K562 (cell line): ENCODE measurements at regions not wholly inside any gene's neighbourhood (a gene's known extent, or its start where the extent isn't known, plus 50 kb on each side); places are given as distances from the start of the nearest gene placed in this dataset.

ENCODE experiments used
- ATAC-seq: fragments of 200-7000 bp; cut with Tn5 transposase; 3 replicates; pipeline ENCODE4 v1.9.1; 2020; ENCODE audit warnings: moderate library complexity
- BruUV-seq: library from RNA; stranded (reverse); fragments of 400-500 nt; replicated peaks from 2 replicates; lab custom pipeline; 2021; lab: Mats Ljungman, UMichigan
- CTCF ChIA-PET: fragments of 300-600 bp; formaldehyde crosslinking; extraction: SDS; loops from one replicate; lab custom pipeline; 2021; ENCODE audit warnings: low intra/inter-chr PET ratio; lab: Yijun Ruan, JAX
- POLR2A ChIA-PET: fragments of 300-600, 350-650 bp; sonication (Branson Sonifier 250); formaldehyde crosslinking; extraction: SDS; loops from one replicate; lab custom pipeline; 2021; ENCODE audit warnings: antibody characterized with exemption, inconsistent platforms; lab: Yijun Ruan, JAX
- DNase-seq, 4 experiments: peaks; one replicate each; pipeline versions ENCODE4 v3.0.0 to v3.0.0-alpha.2; 2011 to 2018; ENCODE audit warnings: low spot score in 3 of 4, mixed read lengths in 3 of 4; ENCODE audit errors: extremely low read depth in 1 of 4
- FAIRE-seq: peaks from 2 replicates; lab custom pipeline; 2011; peaks lifted over from hg19 to GRCh38; lab: Jason Lieb, UNC
- H2AFZ ChIP-seq: 2 replicates; pipeline ENCODE4 v1.6.0; 2011; ENCODE audit warnings: low read depth, low read length, control low read depth, inconsistent platforms
- H3K27ac ChIP-seq: fragments of 200-600 bp; 3 replicates; pipeline ENCODE4 v1.8.0; 2011; ENCODE audit warnings: low read depth, mild to moderate bottlenecking, control low read depth, inconsistent platforms, low read length, moderate library complexity, mixed read lengths; ENCODE audit errors: extremely low read depth
- H3K27me3 ChIP-seq, 2 experiments: fragments of 300-600 bp in 1 of 2; 2 replicates in 1 of 2; 3 replicates in 1 of 2; pipeline versions ENCODE4 v1.6.0 to v1.8.0; 2011; ENCODE audit warnings: inconsistent platforms in 2 of 2, low read length in 2 of 2, mild to moderate bottlenecking in 1 of 2, mixed read lengths in 1 of 2, moderate library complexity in 1 of 2; ENCODE audit not compliant: control insufficient read depth in 2 of 2, insufficient read depth in 2 of 2
- H3K36me3 ChIP-seq: fragments of 300-600 bp; 3 replicates; pipeline ENCODE4 v1.8.0; 2011; ENCODE audit warnings: mild to moderate bottlenecking, low read length, inconsistent platforms; ENCODE audit not compliant: control insufficient read depth, insufficient read depth
- H3K4me1 ChIP-seq, 2 experiments: fragments of 200-600 bp in 1 of 2; replicated peaks in 1 of 2; 2 replicates in 1 of 2; 3 replicates in 1 of 2; pipeline versions ENCODE4 v1.5.1 to v1.8.0; 2011; ENCODE audit warnings: inconsistent platforms in 2 of 2, low read length in 2 of 2, mild to moderate bottlenecking in 1 of 2, mixed read lengths in 1 of 2, moderate library complexity in 1 of 2; ENCODE audit not compliant: control insufficient read depth in 2 of 2, insufficient read depth in 2 of 2
- H3K4me2 ChIP-seq: 2 replicates; pipeline ENCODE4 v1.6.1; 2011; ENCODE audit warnings: low read length, control low read depth, inconsistent platforms, mixed read lengths; ENCODE audit not compliant: insufficient read depth
- H3K4me3 ChIP-seq: fragments of 200-600 bp; sonication (generic), shearing (Covaris generic); 2 replicates; pipeline ENCODE4 v1.5.1; 2016; ENCODE audit warnings: control low read depth, inconsistent platforms
- H3K79me2 ChIP-seq: fragments of 200-600 bp; 3 replicates; pipeline ENCODE4 v1.8.0; 2011; ENCODE audit warnings: low read length, inconsistent platforms; ENCODE audit not compliant: control insufficient read depth, insufficient read depth
- H3K9ac ChIP-seq, 2 experiments: 2 replicates each; pipeline versions ENCODE4 v1.6.0 to v1.6.1; 2011; ENCODE audit warnings: low read depth in 2 of 2, low read length in 2 of 2, control low read depth in 1 of 2, inconsistent platforms in 1 of 2, mild to moderate bottlenecking in 1 of 2, mixed read lengths in 1 of 2; ENCODE audit not compliant: insufficient read depth in 1 of 2
- H3K9me1 ChIP-seq: one replicate; pipeline ENCODE4 v1.6.0; 2011; ENCODE audit warnings: inconsistent platforms, mild to moderate bottlenecking, low read length, moderate library complexity; ENCODE audit not compliant: control insufficient read depth, insufficient read depth
- H3K9me3 ChIP-seq: replicated peaks from 2 replicates; pipeline ENCODE4 v1.5.1; 2011; ENCODE audit warnings: low read depth, low read length, inconsistent platforms; ENCODE audit not compliant: control insufficient read depth, insufficient read depth
- H4K20me1 ChIP-seq: replicated peaks from 2 replicates; pipeline ENCODE4 v1.6.1; 2011; ENCODE audit warnings: low read length, inconsistent platforms, mixed read lengths; ENCODE audit not compliant: control insufficient read depth, insufficient read depth
- CREBBP ChIP-seq: IDR thresholded peaks from one replicate; pipeline ENCODE4 v1.6.1; 2012; ENCODE audit warnings: low read depth, mild to moderate bottlenecking, control low read depth, inconsistent platforms, low read length
- CTBP1 ChIP-seq: fragments of 450-650 bp; IDR thresholded peaks from 2 replicates; pipeline ENCODE4 v1.6.1; 2016; ENCODE audit warnings: borderline replicate concordance
- GTF2B ChIP-seq: IDR thresholded peaks from 2 replicates; pipeline ENCODE4 v1.6.1; 2011; ENCODE audit not compliant: insufficient read length; ENCODE audit errors: extremely low read depth
- NR2C1 ChIP-seq, 2 experiments: fragments of 450-650 bp; IDR thresholded peaks; 2 replicates each; pipeline ENCODE4 v1.6.1; 2017; ENCODE audit warnings: mild to moderate bottlenecking in 2 of 2, antibody characterized with exemption in 1 of 2, inconsistent platforms in 1 of 2, missing compliant biosample characterization in 1 of 2, missing genetic modification characterization in 1 of 2
- PTRF ChIP-seq: fragments of 450-650 bp; IDR thresholded peaks from 2 replicates; pipeline ENCODE4 v1.6.1; 2016; ENCODE audit warnings: mild to moderate bottlenecking, missing genetic modification characterization, missing compliant biosample characterization
- SIX5 ChIP-seq, 2 experiments: IDR thresholded peaks; 2 replicates each; pipeline ENCODE4 v1.6.1; 2011; ENCODE audit warnings: low read length in 2 of 2, borderline replicate concordance in 1 of 2, low read depth in 1 of 2, mild to moderate bottlenecking in 1 of 2, moderate library complexity in 1 of 2; ENCODE audit not compliant: insufficient read depth in 1 of 2
- SUPT5H ChIP-seq: fragments of 450-650 bp; IDR thresholded peaks from 2 replicates; pipeline ENCODE4 v1.6.1; 2016
- TAL1 ChIP-seq: fragments of 450-650 bp; IDR thresholded peaks from 2 replicates; pipeline ENCODE4 v1.6.1; 2016; ENCODE audit warnings: mild to moderate bottlenecking
- ZBTB2 ChIP-seq: fragments of 450-650 bp; IDR thresholded peaks from 2 replicates; pipeline ENCODE4 v1.6.1; 2016; ENCODE audit warnings: antibody characterized with exemption
- ZFP36 ChIP-seq: fragments of 150-350 bp; IDR thresholded peaks from 2 replicates; pipeline ENCODE4 v1.6.1; 2018; ENCODE audit warnings: low read length, low read depth; ENCODE audit not compliant: partially characterized antibody
- ZNF707 ChIP-seq: fragments of 250-450 bp; sonication (Bioruptor Pico); conservative IDR thresholded peaks from 2 replicates; pipeline ENCODE4 v1.8.0; 2022; ENCODE audit warnings: inconsistent platforms, mild to moderate bottlenecking, moderate library complexity
- WGBS: fragments of 100-300 bp; shearing (Covaris generic); methylation state at CpG from one replicate; pipeline ENCODE4 v1.1.6; 2016; ENCODE audit warnings: low coverage, mixed read lengths; ENCODE audit not compliant: insufficient coverage; ENCODE audit errors: missing lambda C conversion rate; 5-methylcytosine and 5-hydroxymethylcytosine counted together
- in situ Hi-C: fragments of 300-500 bp; cut with MboI; formaldehyde crosslinking; loops from 4 replicates; pipeline ENCODE4 v1.15.0; 2018; ENCODE audit warnings: inconsistent platforms, mixed read lengths
- intact Hi-C: fragments of 100-400 bp; cut with micrococcal nuclease; formaldehyde crosslinking; loops from 2 replicates; pipeline ENCODE4 v1.14.2; 2022
- TF ChIP-seq, protein P1 (sequence below): fragments of 150-350 bp; IDR thresholded peaks from 2 replicates; pipeline ENCODE4 v1.6.1; 2014; ENCODE audit warnings: low read depth, mild to moderate bottlenecking, low read length, borderline replicate concordance

- TF ChIP-seq, protein P1, sequence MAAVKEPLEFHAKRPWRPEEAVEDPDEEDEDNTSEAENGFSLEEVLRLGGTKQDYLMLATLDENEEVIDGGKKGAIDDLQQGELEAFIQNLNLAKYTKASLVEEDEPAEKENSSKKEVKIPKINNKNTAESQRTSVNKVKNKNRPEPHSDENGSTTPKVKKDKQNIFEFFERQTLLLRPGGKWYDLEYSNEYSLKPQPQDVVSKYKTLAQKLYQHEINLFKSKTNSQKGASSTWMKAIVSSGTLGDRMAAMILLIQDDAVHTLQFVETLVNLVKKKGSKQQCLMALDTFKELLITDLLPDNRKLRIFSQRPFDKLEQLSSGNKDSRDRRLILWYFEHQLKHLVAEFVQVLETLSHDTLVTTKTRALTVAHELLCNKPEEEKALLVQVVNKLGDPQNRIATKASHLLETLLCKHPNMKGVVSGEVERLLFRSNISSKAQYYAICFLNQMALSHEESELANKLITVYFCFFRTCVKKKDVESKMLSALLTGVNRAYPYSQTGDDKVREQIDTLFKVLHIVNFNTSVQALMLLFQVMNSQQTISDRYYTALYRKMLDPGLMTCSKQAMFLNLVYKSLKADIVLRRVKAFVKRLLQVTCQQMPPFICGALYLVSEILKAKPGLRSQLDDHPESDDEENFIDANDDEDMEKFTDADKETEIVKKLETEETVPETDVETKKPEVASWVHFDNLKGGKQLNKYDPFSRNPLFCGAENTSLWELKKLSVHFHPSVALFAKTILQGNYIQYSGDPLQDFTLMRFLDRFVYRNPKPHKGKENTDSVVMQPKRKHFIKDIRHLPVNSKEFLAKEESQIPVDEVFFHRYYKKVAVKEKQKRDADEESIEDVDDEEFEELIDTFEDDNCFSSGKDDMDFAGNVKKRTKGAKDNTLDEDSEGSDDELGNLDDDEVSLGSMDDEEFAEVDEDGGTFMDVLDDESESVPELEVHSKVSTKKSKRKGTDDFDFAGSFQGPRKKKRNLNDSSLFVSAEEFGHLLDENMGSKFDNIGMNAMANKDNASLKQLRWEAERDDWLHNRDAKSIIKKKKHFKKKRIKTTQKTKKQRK = no peak
- TF ChIP-seq SIX5 (IDR thresholded peaks at IDR 0.05; ENCODE audit: borderline replicate concordance in 1 of 2, insufficient read depth in 1 of 2, low read depth in 1 of 2, low read length in 2 of 2) = no peak
Measured at GRCh38 chr18:40524881-40525280, 1430.2 kb upstream of the PIK3C3 start (continued).

GRCh38 chr18:40523287-40523686 is 1431.7 kb upstream of the PIK3C3 start:
- H3K9me3 ChIP-seq = no peaks in the 10 kb centered on the region
- no peak overlapping the region for H3K4me3 ChIP-seq
- no peaks in the 10 kb centered on the region for H4K20me1 ChIP-seq
- FAIRE-seq (no peak), ATAC-seq (no peak), DNase-seq (no peak)
- no peaks in the 10 kb centered on the region for H3K4me1 ChIP-seq
- H2AFZ ChIP-seq = no peak overlapping the region
- no TSS peak for BruUV-seq
- H3K4me2 ChIP-seq = no peak overlapping the region
- intact Hi-C loops = no loop called here
- H3K27me3 ChIP-seq = no peaks in the 10 kb centered on the region
- no peak overlapping the region for H3K27ac ChIP-seq
- no peaks in the 10 kb centered on the region for H3K9me1 ChIP-seq
- no peaks in the 10 kb centered on the region for H3K79me2 ChIP-seq
- no peak overlapping the region for H3K9ac ChIP-seq
- 0% methylated on average over 1 of the region's 1 CpG for WGBS
- CTCF ChIA-PET = no interaction called here
- in situ Hi-C loops = no loop called here
- POLR2A ChIA-PET = no interaction called here
- TF ChIP-seq SUPT5H (no peak), CTBP1 (no peak), NR2C1 (IDR thresholded peaks at IDR 0.05) (no peak), NR2C1 (tag; IDR thresholded peaks at IDR 0.05) (no peak), ZBTB2 (no peak), GTF2B (no peak), TAL1 (no peak), ZFP36 (no peak), ZNF707 (CRISPR knock-in tag) (no peak), PTRF (tag) (no peak), CREBBP (no peak)
- no peaks in the 10 kb centered on the region for H3K36me3 ChIP-seq
